HT1080 (cell line): ENCODE measurements at regions not wholly inside any gene's neighbourhood (a gene's known extent, or its start where the extent isn't known, plus 50 kb on each side); places are given as distances from the start of the nearest gene placed in this dataset.
"Not testable (repeated sequence)": the region's sequence is repeated elsewhere in the genome, so short reads cannot be mapped to it uniquely, and the experiment has no call there.

Experiments used
- DNase-seq: peaks from one replicate; pipeline ENCODE4 v3.0.0-alpha.2; 2015; ENCODE audit warnings: low read depth

DNA sequence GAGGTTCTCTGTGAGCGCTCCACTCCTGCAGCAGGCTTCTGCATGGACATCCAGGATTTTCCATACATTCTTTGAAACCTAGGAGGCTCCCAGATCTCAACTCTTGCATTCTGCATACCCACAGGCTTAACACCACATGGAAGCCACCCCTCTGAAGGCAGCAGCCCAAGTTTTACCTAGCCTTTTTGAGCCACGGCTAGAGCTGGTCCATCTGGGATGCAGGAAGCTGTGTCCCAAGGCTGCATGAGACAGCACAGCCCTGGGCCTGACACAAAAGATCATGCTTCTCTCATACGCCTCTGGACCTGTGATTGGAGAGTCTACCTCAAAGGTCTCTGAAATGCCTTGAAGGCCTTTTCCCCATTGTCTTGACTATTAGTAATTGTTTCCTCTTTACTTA lies 53.6 kb upstream of the RPRM start:
- no peak for DNase-seq

DNA sequence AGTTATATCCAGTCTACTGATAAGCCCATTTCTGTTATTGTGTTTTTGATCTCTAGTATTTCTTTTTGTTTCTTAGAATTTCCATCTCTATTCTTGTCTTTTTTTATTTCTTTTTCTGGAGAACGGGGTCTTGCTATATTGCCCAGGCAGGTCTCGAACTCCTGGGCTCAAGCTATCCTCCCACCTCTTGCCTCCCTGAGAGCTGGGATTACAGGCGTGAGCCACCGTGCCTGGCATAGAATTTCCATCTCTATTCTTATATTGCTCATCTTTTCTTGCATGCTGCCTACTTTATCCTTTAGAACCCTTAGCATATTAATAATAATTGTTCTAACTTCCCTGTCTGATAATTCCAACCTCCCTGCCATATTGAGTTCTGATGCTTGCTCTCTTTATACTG lies 55.2 kb upstream of the RPRM start:
- DNase-seq = not testable (repeated sequence)

DNA sequence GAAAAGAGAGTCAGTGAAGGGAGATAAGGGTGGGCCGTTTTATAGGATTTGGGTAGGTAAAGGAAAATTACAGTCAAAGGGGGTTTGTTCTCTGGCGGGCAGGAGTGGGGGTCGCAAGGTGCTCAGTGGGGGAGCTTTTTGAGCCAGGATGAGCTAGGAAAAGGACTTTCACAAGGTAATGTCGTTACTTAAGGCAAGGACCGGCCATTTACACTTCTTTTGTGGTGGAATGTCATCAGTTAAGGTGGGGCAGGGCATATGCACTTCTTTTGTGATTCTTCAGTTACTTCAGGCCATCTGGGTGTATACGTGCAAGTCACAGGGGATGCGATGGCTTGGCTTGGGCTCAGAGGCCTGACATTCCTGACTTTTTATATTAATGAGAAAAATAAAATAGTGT lies 56.0 kb upstream of the RPRM start:
- DNase-seq = not testable (repeated sequence)

DNA sequence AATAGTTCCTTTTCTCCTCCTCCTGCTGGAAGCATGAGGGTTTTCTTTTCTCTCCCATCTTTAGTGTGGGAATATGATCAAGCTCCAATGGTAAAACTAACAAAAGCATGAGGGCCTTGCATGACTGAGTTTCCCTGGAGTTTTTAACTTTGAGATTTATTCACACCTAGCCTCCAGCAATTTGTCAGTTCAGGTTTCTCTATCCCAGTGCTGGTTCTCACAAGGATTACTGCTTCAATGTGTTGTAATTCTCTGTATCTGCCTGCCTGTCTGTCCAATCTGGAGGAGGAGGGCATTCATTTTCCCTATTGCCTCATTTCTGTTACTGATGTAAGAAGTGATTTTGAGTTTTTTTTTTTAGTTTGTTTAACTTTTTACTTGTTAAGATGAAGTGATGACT lies 57.6 kb upstream of the RPRM start:
- DNase-seq = no peak

DNA sequence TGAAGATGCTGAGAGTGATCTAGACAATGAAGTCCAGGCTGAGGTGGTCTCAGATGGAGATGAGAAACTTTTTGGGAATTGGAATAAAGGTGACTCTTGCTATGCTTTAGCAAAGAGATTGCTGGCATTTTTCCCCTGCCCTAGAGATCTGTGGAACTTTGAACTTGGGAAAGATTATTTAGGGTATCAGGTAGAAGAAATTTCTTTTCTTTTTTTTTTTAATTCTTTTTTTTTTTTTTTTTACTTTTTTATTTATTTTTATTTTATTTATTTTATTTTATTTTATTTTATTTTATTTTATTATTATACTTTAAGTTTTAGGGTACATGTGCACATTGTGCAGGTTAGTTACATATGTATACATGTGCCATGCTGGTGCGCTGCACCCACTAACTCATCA lies 59.5 kb upstream of the RPRM start:
- not testable (repeated sequence) for DNase-seq

DNA sequence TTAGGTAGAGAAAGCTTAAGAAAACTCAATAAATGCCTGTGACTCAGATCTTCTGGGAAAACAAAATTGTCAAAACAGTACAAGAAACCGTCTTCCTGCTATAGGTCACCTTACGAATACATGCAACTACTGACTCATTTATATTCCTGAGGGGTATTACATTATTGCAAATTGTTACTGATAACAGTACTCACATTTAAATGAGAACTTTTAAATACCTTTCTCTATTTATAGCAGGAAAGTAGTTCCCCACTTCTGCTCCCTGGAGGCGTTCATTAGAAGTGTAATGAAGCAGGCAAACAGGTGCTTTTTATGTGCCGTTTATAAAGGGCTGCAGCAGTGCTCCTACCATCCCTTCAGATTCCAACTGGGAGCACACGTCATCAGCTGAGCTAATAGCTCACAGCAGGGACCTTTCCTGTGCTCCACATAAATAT lies 65.1 kb upstream of the RPRM start:
- peak; percentile 61 for DNase-seq

DNA sequence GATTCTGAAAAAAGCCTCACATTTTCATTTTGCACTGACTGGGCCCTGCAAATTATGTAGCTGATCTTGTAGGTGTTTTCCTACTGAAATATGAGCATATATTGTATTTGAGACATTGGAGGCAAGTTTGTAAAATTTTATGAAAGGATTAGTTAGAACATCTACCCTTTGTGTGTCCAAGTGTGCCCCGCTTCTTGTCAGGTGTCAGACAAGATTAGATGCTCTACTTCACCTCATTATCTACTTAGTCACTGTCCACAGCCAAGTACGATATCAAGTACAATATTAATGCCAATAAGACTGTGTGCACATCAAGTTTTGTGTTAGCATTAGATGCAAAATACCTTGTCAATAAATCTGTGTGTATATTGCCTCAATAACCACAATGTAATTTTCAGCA lies 67.8 kb upstream of the RPRM start:
- no peak for DNase-seq

DNA sequence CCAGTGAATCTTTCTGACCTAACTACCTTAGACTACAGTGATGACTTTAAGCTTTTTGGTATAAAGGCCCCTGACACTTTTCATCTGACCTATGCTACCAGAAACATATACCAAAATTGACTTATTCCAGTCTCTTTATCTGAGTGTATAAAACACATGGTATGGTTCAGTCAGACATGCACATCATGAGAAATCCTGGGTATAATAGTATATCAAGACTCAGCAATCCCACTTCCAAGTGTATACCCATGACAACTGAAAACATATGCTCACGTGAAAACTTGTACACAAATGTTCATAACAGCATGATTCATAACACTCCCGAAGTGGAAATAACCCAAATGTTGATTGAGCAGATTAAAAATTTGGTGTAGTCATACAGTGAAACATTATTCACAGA lies 70.0 kb upstream of the RPRM start:
- no peak for DNase-seq

DNA sequence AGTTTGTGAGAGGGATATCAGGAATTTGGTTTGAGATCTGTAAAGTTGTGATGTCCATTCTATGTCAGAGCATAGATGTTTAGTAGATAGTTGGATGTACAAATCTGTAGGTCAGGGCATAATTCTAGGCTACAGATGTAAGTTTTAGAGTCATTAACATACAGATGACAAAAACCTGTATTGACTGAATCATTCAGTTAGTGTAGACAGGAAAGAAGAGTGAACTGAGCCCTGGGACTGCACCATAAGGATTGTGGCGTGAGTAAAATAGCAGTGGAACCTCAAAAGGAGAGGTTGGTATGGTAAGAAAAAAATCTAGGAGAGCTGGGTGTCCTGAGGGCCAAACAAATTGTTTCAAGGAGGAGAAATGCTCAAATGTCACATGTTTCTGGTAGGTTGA lies 73.1 kb upstream of the RPRM start:
- DNase-seq = no peak

DNA sequence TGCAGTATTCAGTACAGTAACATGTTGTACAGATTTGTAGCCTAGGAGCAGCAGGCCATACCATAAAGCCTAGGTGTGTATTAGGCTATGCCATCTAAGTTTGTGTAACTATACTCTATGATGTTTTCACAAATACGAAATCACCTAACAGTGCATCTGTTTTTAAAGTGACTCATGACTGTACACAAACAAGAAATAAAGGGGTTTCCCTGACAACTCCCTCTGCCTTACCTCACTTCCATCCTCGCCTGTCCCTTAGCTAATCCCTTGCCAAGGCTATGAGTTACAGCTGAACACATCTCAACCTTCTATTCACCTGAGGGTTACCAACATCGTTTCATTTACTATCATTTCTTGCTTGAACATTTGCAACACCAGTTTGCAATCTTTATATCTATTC lies 78.6 kb upstream of the RPRM start:
- no peak for DNase-seq

DNA sequence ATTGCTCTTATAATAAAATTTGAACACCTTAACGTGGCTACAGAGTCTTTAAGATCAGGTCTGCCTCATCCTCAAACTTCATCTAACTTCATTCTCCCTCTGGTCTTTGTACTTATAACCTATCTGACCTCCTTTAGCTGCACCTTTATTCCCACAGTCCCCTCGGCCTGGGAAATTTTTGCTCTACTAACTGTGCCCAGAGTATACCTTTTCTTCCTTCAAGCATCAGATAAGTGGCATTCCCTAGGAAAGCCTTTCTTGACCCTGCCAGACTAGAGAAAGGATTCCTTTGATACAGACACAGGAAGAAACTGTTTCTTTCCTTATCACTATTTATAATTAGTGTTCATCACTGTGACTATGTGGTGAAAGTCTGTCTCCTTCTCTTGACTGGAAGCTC lies 79.2 kb upstream of the RPRM start:
- DNase-seq = no peak

DNA sequence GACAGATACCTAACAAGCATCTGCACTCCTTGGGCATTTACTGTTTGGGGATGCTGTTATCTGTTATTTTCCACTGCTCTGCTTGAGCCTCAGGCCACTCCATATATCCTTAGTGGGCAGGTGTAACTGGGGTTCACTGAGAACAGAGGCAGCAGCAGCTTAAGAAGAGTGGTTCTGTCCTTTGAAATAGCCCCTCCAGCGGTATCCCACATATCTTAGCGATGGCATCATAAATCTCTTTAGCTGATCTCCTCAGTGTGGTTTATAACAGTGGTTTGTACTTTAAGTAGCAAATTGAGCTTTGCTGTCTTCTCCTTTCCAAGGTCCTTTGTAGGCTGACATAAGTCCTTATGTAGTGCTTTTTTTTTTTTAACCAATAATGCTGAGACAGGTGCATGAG lies 79.7 kb upstream of the RPRM start:
- DNase-seq = no peak

DNA sequence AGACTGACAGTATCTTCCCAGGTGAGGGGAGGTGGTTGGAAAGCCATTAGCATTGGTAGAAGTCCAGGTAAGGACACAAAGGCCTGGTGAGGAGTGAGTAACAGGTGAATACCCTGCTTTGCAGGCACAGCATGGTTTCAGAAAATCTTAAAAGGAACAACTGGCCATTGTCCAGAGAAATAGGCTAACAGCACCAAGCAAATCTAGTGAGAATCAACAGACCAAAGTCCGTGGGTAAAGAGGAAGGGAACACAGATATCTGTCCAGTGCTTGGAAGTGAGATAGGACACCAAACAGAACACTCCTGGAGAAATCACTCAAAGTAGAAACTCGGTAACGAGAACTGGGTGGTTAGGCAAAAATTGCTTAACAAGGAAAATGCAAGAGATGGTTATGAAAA lies 88.8 kb upstream of the RPRM start:
- no peak for DNase-seq

DNA sequence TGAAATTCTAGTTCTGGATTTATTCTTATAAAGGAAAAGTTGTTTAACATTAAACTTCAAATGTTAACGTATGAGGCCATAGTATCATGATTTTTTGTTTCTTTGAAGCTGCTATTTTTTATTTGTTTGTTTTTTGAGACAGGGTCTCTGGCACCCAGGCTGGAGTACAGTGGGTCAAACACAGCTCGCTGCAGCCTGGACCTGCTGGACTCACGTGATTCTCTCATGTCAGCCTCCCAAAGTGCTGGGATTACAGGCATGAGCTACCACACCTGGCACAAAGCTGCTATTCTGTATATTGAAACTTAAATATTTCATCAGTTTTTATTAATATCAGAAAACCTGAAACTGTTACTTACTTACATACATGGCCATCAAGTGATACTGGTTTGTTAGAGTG lies 89.5 kb upstream of the RPRM start:
- no peak for DNase-seq

DNA sequence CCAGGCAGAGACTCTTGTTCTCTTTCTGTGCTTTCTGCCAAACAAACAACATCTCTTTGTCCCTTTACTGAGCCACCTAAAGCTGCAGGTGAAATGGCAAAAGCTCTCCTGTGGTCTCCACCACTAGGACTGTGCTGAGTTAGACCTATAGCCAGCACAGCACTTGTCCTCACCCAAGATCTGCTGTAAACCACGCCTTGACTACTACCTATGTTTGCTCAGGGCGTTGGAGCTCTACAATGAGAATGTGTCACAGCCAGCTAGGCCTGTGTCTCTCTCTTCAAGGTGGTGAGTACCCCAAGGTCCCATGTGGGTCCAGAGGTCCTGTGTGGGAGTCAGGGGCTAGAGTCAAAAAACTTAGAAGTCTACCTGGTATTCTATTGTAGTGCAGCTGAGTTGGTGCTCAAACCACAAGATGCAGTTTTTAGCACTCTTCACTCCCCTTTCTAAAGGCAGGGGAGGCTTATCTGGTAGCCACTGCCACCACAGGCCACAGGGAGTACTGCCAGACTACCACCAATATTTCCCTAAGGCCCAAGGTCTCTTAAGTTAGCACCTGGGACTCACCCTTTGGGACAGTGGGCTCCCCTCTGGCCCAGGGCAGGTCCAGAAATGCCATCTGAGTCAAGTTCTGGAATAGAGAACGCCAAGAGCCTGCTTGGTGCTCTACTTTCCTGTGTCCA lies 96.8 kb upstream of the RPRM start:
- DNase-seq = no peak

DNA sequence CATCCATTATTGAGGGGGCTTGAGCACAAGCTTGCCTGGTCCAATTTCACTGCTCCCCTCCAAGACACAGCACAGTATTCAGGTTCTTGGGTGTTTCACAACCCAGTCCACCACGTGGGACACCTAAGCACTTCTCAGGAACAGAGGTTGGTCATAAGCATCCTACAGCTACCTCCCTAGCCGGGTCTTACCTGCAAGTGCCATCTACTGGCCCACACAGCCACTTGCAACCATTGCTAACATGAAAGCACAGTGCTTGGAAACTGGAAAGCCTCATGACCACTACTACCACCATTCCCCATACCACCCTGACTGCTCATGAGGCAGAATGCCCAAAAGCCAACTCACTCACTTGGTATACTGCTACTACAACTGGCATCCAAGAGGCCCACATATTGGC lies 105.7 kb upstream of the RPRM start:
- DNase-seq = no peak

DNA sequence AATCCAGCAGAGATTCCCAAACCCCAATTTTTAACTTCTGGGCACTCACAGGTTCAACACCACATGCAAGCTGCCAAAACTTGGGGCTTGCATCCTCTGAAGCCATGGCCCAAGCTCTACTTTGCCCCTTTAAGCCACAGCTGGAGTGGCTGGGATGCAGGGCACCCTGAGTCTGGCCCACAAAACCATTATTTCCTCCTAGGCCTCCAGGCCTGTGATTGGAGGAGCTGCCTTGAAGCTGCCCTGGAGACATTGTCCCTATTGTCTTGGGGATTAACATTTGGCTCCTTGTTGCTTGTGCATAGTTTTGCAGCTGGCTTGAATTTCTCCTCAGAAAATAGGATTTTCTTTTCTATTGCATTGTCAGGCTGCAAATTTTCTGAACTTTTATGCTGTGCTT lies 109.8 kb upstream of the RPRM start:
- DNase-seq = no peak

DNA sequence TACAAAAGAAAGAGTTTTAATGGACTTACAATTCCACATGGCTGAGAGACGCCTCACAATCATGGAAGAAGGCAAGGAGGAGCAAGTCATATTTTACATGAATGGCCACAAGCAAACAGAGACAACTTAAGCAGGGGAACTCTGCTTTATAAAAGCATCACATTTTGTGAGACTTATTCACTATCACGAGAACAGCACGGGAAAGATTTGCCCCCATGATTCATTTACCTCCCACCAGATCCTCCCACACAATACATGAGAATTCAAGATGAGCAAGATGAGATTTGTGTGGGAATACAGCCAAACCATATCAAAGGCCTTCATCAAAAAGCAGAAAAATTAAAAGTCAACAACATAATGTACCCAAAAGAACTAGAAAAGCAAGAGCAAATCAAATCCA lies 111.0 kb upstream of the RPRM start:
- no peak for DNase-seq

DNA sequence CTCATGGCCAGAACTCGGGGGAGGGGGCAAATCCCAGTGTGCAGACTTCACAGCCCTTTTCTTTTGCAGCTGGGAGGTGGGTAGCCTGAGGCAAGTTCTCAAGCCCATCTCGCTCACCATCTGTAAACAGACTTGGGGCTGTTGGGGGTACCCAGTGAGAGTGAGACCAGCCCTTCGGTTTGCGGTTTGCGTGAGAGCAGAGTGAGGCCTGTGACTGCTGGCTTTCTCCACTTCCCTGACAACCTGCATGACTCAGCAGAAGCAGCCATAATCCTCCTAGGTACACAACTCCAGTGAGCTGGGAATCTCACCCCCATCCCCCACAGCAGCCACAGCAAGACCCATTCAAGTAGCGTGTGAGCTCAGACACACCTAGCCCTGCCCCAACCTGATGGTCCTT lies 114.5 kb upstream of the RPRM start:
- DNase-seq = peak; percentile 84

DNA sequence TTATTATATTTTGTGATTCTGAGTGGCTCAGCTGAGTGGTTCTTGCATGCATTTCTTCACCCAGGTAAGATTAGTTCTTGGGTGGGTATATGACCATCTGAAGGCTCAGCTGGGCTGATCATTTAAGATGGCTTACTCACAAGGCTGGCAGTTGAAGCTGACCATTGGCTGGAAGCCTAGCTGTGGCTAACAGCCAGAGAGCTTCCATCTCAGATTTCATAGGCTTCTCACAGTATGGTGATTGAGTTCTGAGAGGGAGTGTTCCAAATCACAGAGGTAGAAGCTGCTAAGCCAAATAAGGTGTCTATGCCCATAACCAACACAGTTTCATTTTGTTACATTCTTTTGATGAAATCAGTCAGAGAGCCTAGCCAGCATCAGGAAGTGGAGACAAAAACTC lies 117.4 kb upstream of the RPRM start:
- peak; percentile 78 for DNase-seq

DNA sequence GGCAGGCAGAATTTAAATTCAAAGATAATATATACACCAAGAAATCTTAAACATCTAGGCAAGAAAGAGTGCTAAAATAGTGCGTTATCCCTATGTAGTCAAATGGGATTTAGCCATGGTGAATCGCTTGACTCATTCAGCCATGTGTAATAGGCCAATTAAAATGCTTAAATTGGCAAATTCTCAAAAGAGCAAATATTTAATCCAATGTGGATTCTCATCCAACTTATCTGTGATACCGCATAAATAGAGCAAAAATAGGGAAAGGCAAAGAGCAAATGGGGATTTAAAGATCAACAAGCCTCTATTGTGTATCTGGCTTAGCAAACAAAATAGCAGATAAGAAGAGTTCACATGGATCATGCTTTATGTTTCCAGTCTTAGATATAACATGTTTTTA lies 123.2 kb upstream of the RPRM start:
- no peak for DNase-seq

DNA sequence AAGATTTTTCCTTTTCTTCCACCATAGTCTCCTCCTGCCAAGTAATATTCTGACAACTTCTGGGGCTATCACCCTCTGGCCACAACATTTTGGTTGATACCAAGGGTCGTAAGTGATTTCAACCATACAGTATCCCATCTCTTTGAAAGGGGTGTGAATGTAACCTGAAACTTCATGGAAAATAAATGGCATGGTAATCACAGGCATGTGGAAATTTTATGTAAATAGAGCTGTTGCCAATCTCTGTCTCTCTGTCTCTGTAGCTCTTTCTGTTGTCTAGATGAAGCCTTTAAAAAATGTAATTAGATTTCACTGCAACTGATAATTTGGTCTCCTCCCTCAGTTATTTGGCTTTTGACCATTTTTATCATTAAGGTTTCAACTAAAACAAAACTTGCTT lies 125.6 kb upstream of the RPRM start:
- DNase-seq = no peak

DNA sequence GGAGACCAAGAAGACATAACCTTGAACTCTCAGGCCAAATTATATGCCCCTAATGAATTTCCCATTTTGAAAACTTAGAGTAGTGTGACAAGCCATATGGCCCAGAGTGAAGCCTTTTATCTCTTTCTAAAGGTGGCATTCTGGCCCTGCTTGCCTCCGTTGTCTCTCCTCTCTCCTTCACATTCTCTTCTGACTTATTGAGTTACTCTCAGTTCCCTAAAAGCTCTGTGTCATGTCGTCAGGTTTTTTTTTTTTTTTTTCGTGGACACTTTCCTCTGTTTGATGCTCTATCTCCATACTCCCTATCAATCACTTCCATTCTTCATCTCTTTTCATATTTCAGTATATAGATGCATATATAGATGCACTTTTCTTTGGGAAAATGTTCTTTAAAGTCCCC lies 128.1 kb upstream of the RPRM start:
- no peak for DNase-seq

DNA sequence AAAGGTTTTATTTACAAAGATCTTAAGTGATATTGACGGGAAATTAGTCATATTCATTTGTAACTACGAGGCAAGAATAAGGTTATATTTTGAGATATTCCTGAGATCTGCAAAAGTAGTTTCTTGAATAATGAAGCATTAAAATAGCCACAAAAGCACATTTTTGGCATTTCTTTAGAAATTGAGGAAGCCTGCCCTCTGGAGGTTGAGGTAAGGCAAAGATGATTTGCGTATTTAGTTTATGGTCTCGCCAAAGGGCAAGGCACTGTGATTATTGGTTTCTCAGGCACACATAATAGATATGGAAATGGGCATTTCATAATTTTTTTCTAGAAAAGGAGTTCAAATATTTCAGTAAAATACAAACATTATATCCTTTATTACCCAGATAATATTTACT lies 143.7 kb upstream of the RPRM start:
- no peak for DNase-seq
